GM18517 (cell line): ENCODE measurements at regions not wholly inside any gene's neighbourhood (a gene's known extent, or its start where the extent isn't known, plus 50 kb on each side); places are given as distances from the start of the nearest gene placed in this dataset.
"Not testable (repeated sequence)": the region's sequence is repeated elsewhere in the genome, so short reads cannot be mapped to it uniquely, and the experiment has no call there.

ENCODE experiments used
- ATAC-seq: cut with Tn5 transposase; IDR thresholded peaks from one replicate; pipeline ENCODE4 v1.9.1; 2021; ENCODE audit warnings: mild to moderate bottlenecking, moderate library complexity; ENCODE audit not compliant: unreplicated experiment

DNA sequence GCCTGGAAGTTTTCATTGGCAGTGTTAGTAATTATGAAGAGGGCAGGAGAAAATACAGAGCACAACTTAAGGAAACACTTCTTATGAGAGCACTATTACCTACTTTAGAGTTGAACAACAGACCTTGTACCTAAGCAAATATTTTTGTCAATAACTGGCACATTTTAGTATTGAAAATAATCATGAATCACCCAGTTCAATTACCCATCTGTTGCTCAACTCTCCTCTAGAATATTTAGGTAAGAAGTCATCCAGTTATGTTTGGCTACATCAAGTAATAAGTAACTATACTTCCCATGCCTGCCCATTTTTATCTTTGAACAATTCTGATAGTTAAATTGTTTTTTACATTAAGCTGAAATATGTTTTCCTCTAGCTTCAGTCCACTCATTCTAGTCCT is 893.4 kb downstream of the DIAPH3 start:
- ATAC-seq = no peak

DNA sequence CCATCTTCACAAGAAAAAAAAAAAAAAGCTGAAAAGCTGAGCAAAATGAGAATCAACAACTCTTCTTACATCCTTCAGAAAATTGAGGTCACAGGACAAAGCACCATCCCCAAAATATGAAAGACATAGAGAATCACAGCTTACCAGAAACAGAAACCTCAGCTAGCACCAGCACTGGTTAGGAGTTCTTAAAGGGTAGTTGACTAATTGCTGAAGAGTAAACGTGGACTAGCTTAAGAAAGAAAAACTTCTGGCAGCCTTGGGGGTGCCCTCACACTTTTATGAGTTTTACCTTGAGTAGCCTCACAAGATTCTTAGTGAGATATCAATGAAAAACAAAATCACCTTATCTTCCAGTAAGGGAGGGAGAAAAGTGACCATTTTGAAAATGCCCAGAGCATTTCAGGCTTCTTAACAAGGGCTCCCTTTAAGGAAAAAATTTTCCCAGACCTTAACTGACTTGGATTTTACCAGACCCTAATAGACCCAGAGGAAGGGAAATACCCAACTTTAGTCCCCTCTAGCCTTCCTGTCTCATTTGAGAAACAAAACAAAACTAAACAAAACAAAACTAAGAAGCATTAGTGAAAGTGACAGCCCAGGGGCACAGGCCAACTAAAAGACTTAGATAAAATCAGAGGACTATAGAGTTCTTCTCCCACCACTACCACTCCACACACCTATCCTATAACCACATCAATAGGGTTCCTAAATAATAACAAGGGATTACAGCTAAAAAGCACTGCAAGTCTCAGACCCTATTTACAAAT is 888.6 kb downstream of the DIAPH3 start:
- ATAC-seq = no peak

DNA sequence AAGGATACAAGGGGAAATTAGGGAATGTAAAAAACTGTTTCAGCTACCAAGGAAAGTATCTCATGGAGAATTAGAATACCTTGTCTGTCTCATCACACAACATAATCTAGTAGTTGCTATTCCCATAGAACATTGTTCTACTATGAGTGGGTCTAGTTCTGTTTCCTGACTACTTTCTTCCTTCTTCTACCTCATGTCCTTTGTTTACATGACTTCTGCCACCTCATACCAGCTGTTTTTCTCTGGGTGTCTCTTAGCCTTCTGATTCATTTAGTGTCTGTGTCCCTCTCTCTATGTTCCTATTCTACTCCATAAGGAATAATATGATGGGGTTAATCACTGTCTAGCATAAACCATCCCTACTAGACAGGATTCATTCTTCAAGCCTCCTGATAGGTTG is 887.3 kb downstream of the DIAPH3 start:
- no peak for ATAC-seq

DNA sequence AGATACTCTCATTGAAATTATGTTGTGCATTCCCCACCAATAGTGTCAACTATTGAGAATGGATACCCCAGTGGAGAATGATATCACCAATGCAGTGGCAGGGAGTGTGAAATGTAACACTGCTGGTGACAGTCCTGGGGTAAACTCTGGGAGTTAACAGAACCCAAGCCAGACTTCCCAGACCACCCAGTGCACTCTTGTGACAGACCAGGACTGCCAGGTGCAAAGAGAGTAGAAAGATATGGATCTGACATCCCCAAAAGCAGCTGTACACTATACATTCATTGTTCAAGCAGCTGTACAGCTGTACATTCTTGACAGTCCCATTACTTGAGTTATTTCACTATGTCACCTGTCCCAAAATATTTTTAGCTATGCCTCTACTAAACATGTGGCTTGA is 886.6 kb downstream of the DIAPH3 start:
- no peak for ATAC-seq

DNA sequence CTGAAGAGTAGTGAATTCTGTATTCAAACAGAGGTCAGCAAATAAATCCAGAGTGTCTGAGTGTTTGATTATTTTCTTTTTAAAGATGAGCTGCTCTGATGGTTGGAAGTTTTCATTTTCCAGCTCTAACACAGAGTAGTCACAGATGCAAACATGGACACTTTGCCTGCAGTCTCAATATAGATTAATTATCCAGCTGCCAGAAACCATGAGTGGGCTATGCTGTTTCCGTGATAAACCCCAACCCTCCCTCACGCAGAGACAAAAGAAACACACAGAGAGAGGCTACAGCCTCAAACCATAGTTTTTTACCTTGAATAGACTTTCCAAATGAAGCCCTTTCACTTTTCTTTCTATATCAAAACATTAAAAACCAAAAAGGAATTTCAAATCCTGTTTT is 884.7 kb downstream of the DIAPH3 start:
- ATAC-seq = no peak

DNA sequence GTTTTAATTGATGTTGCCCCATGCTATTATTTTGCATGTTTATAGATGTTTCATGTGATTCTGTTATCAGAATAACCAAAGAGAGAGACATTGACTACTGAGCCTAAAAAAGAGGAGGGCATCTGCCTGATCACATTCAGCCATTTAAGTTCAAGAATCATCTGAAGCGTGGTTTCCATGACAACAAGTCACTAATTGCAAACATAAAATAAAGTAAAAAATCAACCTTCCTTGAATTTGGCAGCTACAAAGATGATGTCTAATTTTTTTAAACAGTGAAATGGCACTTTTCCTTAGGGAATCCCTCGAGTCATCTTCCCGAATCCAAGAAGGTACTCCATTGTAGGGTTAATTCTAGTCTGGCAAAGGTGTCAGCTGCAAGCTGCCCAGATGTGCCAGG is 884.2 kb downstream of the DIAPH3 start:
- no peak for ATAC-seq

DNA sequence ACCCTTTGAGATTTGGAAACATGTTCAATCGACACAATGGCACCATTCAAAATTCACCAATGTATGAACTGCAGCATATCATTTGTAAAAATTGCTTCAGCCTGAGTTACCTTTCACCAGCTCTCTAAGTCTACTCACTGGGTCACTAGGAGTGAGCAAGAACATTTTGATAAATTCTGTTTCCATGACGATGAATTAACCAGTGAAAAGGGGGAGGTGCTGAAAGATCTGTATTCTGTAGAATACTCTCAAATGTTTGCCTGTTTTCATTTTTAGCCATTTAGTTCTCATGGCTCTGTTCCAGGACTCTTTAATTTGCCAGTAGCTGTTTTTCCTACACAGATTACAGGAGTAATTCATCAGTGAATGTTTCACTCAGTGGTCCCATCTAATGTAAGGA is 883.4 kb downstream of the DIAPH3 start:
- ATAC-seq = no peak

DNA sequence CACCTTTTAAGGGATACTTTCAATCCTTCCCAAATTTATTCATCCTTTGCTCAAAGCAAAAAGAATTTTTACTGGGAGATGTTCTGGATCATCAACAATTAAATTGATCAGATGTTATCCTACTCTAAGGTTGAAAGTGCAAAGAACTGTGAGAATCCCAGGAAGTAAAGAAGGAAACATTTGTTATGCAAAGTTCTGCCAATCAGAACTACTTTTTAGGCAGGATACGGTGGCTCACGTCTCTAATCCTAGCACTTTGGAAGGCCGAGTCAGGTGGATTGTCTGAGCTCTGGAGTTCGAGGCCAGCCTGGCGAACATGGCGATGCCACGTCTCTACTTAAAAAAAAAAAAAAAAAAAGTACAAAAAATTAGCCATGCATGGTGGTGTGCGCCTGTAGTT is 882.3 kb downstream of the DIAPH3 start:
- ATAC-seq = no peak

DNA sequence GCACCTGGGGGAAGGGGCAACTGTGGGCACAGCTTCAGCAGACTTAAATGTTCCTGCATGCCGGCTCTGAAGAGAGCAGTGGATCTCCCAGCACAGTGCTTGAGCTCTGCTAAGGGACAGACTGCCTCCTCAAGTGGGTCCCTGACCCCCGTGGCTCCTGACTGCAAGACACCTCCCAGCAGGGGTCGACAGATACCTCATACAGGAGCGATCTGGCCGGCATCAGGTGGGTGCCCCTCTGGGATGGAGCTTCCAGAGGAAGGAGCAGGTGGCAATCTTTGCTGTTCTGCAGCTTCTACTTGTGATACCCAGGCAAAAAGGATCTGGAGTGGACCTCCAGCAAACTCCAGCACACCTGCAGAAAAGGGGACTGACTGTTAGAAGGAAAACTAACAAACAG is 871.5 kb downstream of the DIAPH3 start:
- ATAC-seq = not testable (repeated sequence)

DNA sequence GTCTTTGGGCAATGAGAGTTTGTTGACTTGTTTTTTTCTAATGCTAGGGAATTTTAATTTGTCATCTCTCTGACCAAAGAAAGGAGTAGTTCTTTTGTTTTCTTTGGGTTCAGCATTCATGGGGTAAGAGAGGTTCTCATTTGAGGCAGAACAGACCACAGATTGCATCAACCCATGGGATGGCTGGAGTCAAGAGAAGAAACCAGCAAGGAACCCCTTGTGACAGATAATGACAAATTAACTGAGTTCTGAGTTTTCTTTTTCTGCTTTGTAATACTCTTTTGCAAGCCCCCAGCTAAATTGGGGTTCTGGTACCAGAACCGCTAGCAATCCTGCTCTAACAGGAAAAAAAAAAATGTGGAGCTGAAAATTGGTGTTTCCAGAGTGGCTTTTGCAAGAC is 864.1 kb downstream of the DIAPH3 start:
- ATAC-seq = no peak

DNA sequence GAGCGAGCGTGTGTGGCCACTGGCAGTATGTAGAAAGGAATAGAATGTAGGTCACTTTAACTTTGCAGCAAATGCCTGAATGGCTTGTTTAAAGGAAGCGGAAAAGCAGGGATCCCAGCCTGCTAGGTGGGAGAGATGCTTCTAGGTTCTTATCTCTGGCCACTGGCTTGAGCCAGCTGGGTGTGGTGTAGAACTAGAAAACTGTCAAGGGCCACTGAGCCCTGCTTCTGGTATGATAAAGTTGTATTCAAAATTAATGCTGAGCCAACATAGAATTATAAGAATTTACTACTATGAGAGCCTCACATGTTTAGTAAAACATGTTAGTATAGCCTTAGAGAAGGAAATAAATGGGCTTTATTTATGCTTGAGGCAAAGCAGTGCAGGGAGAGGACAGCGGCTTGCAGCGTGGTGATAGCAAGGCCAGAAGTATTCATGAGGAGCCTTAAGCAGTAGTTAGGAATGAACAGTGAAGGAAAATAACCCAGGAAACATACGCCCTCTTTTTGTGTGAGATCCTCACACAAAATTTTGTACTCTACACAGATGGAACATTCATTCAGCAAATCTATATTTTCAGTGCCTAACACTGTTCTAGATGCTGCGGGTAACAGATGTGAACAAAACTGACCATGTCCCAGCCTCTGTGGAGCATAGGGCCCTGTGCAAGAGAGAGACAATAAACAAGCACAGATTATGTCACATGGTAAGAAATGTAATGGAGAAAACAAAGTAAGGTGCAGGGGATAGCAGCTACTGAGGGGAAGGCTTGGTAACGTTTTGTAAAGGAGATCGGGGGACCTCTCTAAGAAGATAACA is 863.2 kb downstream of the DIAPH3 start:
- ATAC-seq = no peak

DNA sequence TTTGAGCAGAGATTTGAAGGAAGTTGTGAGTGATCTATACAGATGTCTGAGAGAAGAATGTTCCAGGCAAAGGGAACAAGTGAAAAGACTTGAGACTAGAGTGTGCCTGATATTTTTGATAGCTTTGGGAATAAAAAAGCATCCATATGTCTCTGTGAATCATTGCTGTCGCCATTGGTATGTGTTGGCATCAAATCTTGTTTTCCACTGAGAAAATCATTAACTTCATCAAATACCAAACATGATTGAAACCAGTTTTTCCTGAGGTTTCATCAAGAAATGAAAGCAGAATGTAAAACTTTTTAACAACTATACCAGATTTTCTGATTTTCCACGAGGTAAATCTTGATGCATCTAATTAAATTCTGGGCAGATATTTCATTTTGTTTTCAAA is 862.6 kb downstream of the DIAPH3 start:
- no peak for ATAC-seq

DNA sequence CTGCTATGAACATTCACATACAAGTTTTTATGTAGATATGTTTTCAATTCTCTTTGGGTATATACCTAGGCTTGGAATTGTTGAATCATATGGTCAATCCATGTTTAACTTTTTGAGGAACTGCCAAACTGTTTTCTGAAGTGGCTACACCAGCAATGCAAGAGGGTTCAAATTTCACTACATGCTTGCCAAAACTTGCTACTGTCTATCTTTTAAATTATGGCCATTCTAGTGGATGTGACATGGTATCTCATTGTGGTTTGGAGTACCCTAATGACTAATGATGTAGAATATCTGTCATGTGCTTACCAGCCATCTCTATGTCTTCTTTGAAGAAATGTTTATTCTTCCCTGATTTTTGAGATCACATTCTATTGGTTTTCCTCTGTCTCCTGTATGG is 860.3 kb downstream of the DIAPH3 start:
- ATAC-seq = no peak

DNA sequence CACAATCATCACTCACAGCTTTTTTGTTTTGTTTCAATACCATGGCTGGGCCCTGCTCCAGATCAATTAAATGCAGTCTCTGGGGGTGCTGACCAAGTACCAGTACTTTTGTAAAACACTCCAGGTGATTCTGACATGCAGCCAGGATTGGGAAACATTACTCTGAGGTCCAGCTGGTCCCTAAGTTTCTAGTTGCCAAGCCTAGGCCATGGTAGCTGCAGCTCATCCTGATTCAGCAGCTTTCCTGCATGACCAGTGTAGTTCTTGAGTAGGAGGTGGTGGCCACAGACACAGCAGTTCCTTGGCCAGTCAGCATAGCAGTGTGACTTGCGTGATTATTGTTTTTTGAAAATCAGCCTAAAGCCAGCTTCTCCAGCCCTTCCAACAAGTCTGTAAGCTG is 859.1 kb downstream of the DIAPH3 start:
- no peak for ATAC-seq

DNA sequence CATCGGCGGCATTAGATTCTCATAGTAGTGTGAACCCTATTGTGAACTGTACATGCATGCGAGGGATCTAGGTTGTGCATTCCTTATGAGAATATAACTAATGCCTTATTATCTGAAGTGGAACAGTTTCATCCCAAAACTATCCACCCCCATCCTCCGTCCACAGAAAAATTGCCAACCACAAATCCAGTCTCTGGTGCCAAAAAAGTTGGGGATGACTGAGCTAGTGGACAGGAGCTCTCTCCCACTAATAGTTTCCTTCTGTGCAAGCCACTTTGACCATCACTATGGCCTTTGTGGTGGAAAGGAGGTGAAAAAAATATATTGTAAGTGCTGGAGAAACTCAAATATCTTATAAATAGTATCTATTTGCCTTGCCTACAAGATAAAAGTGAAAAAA is 857.8 kb downstream of the DIAPH3 start:
- ATAC-seq = no peak

DNA sequence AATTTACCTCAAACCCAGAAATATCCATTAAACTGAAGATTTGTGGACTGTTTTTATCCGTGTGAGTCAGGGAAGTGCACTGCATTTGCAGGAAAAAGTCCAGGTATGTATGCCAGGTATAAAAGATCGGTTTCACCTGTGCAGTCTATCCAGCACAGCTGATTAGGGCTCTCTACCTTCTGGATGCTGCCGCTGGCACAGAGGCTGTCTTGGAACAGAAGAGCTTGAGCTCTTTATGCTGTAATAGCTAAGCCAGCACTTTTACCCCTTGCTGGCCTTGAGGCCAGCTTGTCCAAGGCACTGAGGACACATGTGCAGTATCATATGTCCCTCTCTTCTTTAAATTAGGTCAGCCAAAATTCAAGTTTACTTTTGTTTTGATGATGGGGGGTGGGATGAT is 851.0 kb downstream of the DIAPH3 start:
- ATAC-seq = no peak

DNA sequence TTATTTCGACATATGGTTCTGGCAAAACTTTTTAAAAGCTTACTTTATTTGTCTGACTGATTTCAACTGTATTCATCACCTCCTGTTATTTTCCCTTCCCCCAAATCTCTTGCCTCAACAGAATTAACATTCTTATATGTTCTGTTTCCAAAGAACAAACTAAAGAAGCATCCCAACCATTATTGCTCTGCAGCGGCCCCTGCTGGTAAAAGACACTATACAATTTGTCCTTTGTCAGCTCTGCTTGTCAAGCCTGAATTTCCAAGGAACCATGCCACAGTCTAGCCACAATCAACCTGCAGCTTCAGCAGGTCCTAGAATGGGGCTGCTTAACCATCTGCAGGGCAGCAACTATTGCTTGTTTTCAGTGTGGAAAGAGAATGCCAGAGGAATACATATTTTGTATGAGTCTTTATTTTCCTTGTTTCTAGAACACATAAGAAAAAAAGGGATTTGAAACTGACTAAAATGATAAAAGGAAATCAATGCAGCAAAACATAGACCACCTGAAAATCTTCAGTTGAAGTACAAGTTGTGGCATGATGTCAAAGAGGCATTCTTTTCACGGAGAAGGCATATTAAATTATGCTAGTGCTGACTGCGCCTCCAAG is 845.3 kb downstream of the DIAPH3 start:
- peak; percentile 61 for ATAC-seq

DNA sequence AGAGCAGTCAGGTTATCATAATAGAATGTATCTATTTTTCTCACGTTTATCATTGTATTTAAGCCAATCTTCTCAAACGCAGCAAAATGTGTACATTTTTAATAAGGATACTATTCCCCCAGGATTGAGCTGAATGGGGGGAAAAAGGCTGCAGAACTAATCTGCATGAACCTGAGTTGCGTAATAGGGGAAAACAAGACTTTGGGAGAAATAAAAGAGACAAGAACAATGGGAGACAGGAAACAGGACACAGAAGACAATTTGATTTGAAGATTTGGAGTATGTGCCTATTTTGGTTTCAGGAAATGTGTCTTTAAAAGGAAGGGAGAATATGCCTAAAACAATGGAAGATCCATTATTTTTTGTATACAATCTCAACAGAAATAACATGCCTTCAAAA is 844.5 kb downstream of the DIAPH3 start:
- ATAC-seq = no peak

DNA sequence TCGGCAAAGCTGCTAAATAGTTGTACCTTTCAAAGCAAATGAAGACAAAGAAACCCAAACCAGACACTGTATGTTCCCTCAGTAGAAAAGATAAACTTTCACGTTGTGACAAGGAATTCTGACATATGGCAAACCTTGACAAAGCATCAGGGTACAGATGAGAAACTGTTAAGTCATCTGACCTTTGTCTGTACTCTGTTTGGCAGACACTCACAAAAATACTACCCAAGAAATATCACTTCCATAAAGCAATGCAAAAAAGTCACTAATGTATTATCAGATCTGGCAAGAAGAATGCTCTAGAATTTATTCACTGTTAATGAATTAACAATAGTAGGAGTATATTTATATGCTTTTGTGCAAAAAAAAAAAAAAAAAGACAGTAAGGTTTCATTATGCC is 843.7 kb downstream of the DIAPH3 start:
- ATAC-seq = no peak

DNA sequence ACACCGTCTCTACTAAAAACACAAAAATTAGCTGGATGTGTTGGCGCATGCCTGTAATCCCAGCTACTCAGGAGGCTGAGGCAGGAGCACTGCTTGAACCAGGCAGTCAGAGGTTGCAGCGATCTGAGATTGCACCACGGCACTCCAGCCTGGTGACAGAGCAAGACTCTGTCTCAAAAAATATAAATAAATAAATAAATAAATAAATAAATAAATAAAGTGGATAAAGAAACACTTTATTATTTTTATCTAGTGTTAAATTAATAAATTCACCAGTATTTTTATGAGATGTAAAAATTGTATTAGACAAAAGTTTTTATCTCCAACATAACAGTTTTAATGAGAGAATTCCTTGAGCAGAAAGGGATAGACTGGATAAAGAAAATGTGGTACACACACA is 839.3 kb downstream of the DIAPH3 start:
- not testable (repeated sequence) for ATAC-seq

DNA sequence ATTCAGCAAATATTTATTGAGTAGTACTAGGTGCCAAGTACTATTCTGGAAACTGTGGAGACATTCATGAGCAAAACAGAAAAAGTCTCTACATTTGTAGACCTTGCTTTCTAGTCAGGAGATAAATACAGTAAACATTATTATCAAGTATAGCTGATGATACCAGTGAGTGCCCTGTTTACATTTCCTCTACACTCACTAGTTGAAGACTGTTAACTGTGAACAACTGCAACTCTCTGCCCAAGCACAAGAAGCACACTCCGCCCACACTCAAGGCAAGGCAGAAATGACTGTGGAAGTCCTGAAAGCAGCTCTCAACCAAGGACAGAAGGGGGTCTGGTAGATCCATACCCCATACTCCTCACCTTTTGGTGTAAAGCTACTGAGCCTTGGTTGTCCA is 837.0 kb downstream of the DIAPH3 start:
- no peak for ATAC-seq

DNA sequence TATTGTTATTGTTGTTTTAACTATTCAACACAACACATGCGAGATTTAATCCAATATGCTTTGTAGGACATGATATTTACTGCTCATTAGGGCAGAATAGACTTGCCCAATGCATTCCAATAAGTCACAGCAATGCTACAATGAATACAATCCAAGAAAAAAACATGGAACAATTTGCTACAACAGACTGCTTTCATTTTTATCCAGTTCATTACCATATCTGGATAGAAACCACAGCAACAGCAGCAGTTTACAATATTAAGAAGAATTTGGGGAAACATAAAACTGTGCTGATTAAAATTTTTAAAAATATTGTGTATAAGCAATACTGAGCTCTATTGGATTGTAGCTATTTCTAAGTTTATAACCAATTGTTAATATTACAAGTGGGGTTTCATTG is 833.0 kb downstream of the DIAPH3 start:
- ATAC-seq = no peak
